ENCODE measurements at regions not wholly inside any gene's neighbourhood (a gene's known extent, or its start where the extent isn't known, plus 50 kb on each side); places are given as distances from the start of the nearest gene placed in this dataset.
A peak's percentile ranks its signal among the peaks of the same experiment; 100 is the strongest.
"Not testable (repeated sequence)": the region's sequence is repeated elsewhere in the genome, so short reads cannot be mapped to it uniquely, and the experiment has no call there.

DNA sequence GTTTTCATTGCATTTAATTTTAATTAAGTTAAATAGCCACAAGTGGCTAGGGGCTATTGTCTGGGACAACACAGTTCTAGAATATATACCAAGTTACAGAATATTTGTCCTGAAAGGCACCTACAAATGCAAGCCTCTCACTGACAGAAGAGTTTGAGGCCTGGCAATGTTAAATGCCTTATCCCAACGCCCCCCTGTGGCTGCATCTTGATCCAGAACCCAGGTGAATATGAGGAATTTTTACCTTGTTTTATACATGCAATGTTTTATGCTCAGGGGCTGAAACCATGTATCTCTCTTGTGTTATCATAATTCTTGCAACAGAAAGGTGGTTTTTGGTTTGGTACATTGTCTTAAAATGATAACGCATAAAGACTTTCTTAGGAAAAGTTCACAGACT, 71.8 kb upstream of the SEC11C start:
- Mint-ChIP-seq H3K36me3 (no peaks in the 10 kb centered on the region), H3K4me1 (peaks cover 12 to 25% (median 16%) of the 10 kb centered on the region in 3 donors), H3K27me3 (peaks cover 12% of the 10 kb centered on the region), H3K27ac (no peak overlapping the region), H3K9me3 (no peaks in the 10 kb centered on the region), H3K4me3 (no peak overlapping the region)

DNA sequence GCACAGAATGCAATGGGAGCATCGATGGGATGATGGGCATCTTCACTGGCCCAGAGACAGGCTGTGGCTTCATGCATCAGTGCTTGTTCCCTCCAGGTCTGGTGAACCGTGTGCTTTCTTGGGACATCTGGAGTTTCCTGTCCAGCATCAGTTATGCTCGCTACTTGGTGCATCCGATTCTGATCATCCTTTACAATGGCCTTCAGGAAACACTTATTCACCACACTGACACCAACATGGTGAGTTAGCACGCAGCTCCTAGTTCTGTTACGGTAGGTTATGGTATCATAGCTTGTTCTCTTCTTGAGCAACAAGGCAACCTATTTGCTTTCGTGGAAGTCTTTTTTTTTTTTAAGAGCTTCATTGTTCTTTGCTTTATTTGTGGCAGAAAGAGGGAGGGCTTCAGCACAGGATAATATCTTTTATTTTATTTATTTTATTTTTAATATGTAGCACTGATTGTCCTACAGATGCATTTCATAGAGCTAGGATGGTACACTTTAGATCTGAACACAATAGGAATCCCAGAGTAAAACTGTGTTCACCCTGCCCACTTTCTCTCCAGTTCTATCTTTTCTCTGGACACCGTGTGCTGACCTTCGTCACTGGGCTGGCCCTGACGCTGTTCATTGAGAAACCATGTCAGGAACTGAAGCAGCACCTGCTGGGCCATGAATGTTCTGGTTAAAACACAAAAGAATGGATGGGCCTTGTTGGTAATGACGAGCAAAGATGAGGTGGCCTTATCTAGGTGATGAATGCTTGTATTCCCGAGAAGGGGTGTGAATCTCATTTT, 71.2 kb upstream of the SEC11C start:
- peaks cover 13 to 24% (median 15%) of the 10 kb centered on the region in 3 donors for H3K4me1 Mint-ChIP-seq
- H3K4me3 Mint-ChIP-seq, result no peak overlapping the region
- no peak overlapping the region for H3K27ac Mint-ChIP-seq
- H3K27me3 Mint-ChIP-seq, result peaks cover 8% of the 10 kb centered on the region
- no peaks in the 10 kb centered on the region for H3K9me3 Mint-ChIP-seq
- no peaks in the 10 kb centered on the region for H3K36me3 Mint-ChIP-seq

DNA sequence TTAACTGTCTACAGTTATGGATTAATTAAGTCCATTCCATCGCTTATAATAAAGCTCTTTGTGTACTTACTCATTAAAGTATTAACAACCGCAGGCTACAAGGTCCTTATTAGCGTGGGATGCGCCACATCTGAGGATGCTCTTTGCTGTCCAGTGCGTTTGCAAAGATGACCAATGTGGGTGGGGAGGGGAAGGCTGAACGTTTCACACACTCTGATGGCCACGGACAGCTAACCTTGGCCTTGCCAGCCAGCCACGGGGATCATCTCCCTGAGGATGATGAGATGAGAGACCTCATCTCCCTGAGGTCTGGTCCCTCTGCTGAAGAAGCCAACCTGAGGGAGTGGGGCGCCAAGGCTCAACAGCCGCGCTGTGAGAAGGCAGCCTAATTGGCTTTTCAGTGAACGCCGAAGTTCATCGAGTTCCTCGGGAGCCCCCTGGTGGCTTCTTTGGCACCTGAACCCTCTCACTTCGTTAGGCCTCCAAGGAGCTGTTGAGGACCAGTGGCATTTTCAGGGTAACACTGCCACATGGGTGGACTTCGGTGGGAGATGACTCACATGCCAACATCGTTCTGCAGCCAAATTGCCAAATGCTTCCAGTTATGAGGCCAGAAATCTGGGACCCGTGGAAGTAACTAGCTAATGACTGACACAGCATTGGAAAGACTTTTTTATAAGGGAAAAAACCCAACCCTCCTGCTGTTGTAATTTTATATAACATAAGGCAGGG, 69.3 kb upstream of the SEC11C start:
- no peak overlapping the region for H3K27ac Mint-ChIP-seq

DNA sequence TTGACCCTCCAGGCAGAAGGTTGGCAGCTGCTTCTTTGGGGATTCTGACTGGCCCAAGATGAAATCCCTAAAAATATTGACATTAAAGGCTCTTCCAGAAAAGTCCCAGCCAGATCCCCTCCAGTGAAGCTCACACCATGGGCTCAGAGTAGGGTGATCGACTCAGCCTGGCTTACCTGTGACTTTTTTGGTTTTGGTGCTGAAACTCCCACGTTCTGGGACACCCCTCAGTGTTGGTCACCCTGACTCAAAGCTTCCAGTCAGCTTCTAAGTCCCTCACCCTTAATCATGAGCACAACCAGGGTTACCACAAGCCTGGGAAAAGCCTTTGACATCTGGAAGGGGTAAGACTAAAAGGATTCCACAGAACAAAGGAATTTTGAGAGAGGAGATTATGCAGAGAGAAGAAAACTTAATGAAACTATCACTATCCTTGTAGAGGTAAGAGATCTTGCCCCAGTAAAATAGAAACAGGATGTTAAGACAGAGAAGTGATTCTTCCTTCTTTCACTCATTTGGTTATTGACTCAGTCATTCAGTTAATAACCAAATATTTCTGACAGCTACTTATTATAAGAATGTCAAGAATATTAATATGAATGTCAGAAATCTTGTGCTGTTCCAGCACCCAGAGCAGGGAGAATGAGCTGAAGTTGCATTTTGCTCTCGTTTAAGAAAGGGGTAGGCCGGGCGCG, 66.8 kb upstream of the SEC11C start:
- H3K27ac Mint-ChIP-seq, result peak overlapping the region in 1 of 3 donors; percentile 53
- H3K9me3 Mint-ChIP-seq, result no peaks in the 10 kb centered on the region
- peak overlapping the region; percentile 50 to 93 (median 82) for H3K4me3 Mint-ChIP-seq
- peaks cover 2% of the 10 kb centered on the region for H3K27me3 Mint-ChIP-seq
- H3K36me3 Mint-ChIP-seq, result no peaks in the 10 kb centered on the region
- H3K4me1 Mint-ChIP-seq, result peaks cover 7 to 24% (median 11%) of the 10 kb centered on the region in 3 donors

More for the DNA sequence above, 69.3 kb upstream of the SEC11C start:
- H3K4me1 Mint-ChIP-seq, result peaks cover 9 to 24% (median 11%) of the 10 kb centered on the region in 3 donors
- no peaks in the 10 kb centered on the region for H3K36me3 Mint-ChIP-seq
- H3K4me3 Mint-ChIP-seq, result no peak overlapping the region
- peaks cover 7% of the 10 kb centered on the region for H3K27me3 Mint-ChIP-seq
- H3K9me3 Mint-ChIP-seq, result no peaks in the 10 kb centered on the region

DNA sequence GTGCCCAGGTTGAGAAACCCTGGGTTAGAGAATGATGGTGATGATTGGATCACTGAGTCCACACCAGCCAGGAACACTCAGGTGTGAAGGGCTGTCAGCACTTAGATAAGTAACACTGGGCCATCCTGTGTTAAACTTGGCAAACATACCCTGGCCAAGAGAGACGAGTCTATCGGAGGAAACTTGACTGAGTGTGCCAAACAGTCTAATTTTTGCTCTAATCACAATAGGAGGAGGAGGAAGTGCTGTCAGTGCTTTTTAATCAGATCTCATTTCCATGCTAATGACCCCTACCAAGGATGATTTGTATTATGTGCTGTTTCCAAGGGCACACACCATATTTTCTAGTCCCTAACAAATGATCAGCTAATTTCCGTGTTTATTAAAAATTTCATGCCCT, 63.8 kb upstream of the SEC11C start:
- Mint-ChIP-seq H3K4me1 (peaks cover 10 to 19% (median 11%) of the 10 kb centered on the region in 3 donors), H3K4me3 (no peak overlapping the region), H3K9me3 (no peaks in the 10 kb centered on the region), H3K27me3 (no peaks in the 10 kb centered on the region), H3K36me3 (no peaks in the 10 kb centered on the region), H3K27ac (no peak overlapping the region)

DNA sequence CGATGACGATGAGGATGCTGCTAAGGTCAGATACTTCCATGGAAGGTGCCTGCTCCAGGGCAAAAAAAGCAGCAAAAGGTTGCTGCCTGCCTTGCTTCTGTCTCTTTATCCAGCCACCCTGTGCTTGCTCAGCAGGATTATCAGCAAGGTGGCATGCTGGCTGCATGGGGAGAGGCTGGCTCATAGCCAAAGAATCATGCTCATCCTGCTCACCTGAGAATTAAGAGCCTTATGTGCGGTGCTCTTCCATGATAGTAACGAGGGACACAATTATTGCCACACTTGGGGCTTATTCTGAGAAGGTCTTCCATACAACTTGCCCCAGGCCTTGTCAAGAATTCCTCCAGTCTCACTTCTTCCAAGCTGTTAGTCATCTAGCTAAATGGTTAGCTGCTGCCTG, 60.4 kb upstream of the SEC11C start:
- peaks cover 6 to 15% (median 13%) of the 10 kb centered on the region in 3 donors for H3K4me1 Mint-ChIP-seq
- H3K9me3 Mint-ChIP-seq, result no peaks in the 10 kb centered on the region
- H3K4me3 Mint-ChIP-seq, result no peak overlapping the region
- peaks cover 3% of the 10 kb centered on the region for H3K27me3 Mint-ChIP-seq
- no peak overlapping the region for H3K27ac Mint-ChIP-seq
- no peaks in the 10 kb centered on the region for H3K36me3 Mint-ChIP-seq

DNA sequence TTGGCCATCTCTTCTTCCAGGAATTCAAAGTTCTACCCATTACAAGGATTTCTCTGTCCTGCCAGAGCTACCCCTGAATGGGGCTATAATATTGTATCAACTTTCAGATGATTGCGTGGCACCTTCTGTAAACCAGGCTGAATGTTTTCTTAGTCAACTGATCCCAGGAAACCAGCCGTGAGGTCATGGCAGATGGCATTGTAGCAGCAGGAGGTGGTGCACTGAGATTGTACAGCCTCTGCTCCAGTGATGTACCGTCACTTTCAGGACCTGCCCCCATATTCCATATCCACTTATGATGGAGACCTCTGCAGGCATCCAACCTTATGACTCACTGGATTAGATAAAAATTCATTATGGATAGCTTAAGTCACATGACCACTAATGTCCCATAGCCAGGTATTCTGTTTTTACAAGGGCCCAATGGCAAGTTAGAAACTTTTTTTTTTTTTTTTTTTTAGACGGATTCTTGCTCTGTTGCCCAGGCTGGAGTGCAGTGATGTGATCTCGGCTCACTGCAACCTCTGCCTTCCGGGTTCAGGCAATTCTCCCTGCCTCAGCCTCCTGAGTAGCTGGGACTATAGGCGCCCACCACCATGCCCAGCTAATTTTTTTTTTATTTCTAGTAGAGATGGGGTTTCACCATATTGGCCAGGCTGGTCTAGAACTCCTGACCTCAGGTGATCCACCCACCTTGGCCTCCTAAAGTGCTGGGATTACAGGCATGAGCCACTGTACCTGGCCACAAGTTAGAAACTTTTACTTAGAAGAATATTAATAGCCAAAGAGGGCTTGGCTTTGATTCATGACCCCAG, 59.8 kb upstream of the SEC11C start:
- H3K27ac Mint-ChIP-seq, H3K9me3 Mint-ChIP-seq, H3K4me3 Mint-ChIP-seq, H3K36me3 Mint-ChIP-seq, H3K27me3 Mint-ChIP-seq: not testable (repeated sequence)
- H3K4me1 Mint-ChIP-seq, result peaks cover 7 to 15% (median 8%) of the 10 kb centered on the region in 3 donors

DNA sequence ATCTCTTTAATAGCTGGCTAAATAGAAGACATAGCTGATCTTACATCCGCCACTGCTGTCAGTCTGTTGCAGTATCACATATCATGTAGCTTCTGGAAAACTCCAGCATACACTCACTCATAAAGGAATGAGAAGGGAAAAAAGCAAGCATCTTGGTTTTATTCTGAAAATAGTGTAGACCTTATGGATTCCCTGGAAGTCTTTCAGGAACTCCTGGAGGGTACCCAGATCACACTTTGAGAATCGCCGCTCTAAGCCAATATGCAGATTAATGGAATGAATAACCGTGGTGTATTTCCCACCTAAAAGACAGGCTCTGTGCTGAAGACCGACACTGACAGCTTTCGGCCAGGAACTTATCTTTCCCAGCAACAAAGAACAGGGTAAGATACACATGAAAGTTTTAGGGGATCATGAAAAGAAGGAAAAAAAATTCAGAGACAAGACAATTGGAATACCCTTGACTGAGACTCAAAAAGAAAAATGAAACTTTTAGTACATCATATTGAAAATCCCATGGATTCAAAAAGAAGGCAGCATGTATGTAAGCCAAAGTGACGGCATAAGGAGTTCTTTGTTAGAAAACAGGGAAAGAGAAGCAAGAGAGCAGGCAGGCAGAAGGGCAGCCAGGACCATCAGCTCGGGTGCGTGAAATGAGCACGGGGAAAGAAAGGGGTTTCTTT, 56.4 kb upstream of the SEC11C start:
- Mint-ChIP-seq H3K36me3 (no peaks in the 10 kb centered on the region), H3K4me1 (peaks cover 8 to 20% (median 17%) of the 10 kb centered on the region in 3 donors), H3K9me3 (no peaks in the 10 kb centered on the region), H3K4me3 (peak overlapping the region in 2 of 4 donors; percentile 58 to 90), H3K27me3 (peaks cover 3% of the 10 kb centered on the region), H3K27ac (peak overlapping the region in 2 of 3 donors; percentile 33 to 58)

DNA sequence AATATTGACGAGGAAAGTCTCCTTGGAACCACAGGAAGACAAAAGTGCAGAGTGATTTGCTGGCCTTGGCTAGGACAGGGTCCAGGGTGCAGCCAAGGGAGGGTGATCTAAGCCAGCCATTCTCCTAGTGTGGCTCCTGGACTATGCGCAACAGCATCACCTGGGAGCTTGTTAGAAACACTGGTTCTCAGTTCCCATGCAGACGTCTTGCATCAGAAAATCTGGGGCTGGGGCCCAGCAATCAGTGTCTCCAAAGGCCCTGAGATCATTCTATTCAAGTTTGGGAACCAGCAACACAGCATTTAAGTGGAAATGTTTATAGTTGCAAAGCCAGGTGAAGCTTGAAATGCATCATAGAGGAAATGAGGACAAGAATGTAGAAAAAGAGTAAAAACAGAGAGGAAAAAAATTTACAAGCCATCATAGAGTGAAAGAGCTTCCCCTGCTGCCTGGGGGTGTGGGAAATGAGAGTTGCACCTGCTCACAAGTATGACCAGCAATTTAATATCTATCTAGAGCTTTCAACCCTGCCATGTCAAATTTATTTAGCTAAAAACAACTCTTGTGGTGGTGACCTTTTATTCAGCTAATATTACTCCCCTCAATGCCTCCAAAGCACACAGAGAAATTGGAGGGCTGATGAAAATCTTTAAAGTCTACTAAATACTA, 54.4 kb upstream of the SEC11C start:
- no peaks in the 10 kb centered on the region for H3K9me3 Mint-ChIP-seq
- no peak overlapping the region for H3K4me3 Mint-ChIP-seq
- H3K4me1 Mint-ChIP-seq, result peaks cover 8 to 17% (median 17%) of the 10 kb centered on the region in 3 donors
- H3K27ac Mint-ChIP-seq, result no peak overlapping the region
- peaks cover 3% of the 10 kb centered on the region for H3K27me3 Mint-ChIP-seq
- no peaks in the 10 kb centered on the region for H3K36me3 Mint-ChIP-seq

DNA sequence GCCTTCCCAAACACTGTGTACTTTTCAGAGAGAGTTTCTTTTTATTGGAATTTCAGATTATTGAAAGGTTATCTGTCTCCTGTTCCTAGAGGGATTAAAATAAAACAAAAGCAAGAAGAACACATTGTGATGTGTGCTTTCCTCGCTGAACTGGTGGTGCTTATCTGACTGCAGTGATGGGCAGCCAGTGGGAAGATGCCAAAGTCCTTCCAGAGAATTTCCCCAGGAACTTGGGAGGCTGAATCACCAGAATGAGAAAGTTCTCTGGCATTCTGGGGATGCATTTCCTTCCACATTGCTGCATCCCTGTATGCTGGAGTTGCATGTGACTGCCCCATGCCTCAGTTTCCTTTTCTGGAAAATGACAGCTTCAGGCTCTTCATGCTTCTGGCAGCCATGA, 53.9 kb upstream of the SEC11C start:
- H3K27ac Mint-ChIP-seq, result no peak overlapping the region
- H3K36me3 Mint-ChIP-seq, result no peaks in the 10 kb centered on the region
- peaks cover 8 to 17% (median 17%) of the 10 kb centered on the region in 3 donors for H3K4me1 Mint-ChIP-seq
- H3K27me3 Mint-ChIP-seq, result peaks cover 3% of the 10 kb centered on the region
- H3K4me3 Mint-ChIP-seq, result no peak overlapping the region
- no peaks in the 10 kb centered on the region for H3K9me3 Mint-ChIP-seq

DNA sequence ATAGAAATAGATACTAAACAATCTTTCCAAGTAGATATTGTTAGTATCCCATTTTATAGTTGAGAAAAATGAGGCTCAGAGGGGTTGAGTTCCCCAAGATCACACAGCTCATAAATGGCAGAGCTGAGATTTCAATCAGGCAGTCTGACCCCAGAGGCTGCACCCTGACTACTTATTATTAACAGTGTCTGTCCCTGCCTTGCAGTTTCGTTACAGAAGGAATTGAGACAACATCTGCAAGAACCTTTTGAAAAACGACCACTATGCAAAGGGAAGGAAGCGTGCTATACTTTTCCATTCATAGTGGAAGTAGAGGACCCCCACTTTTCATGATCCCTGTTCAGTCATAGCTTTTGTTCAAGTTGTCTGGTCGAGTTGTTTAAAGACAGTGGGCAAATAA, 53.2 kb upstream of the SEC11C start:
- Mint-ChIP-seq H3K36me3 (peaks cover 3% of the 10 kb centered on the region), H3K27me3 (peaks cover 3% of the 10 kb centered on the region), H3K4me1 (peaks cover 8 to 17% (median 15%) of the 10 kb centered on the region in 3 donors), H3K27ac (no peak overlapping the region), H3K4me3 (peak overlapping the region in 1 of 4 donors; percentile 56), H3K9me3 (no peaks in the 10 kb centered on the region)

DNA sequence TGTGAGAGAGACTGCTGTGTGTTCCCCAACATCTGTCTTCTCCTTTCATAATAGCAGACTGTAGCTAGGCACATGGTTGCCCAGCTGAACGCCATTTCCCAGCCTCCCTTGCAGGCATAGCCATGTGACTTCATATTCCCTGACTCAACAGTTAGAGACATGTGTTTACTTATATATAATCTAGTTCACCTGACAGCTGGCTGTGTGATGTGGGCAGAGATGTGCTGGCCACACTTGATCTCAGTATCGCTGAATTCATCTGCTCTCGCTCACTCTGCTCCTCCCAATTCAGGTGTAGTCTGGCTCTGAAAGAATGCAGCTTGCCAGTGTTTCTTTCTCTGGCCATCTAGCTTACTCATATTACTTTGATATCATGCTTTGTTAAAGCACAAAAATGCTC, 52.3 kb upstream of the SEC11C start:
- H3K9me3 Mint-ChIP-seq, result no peaks in the 10 kb centered on the region
- no peak overlapping the region for H3K4me3 Mint-ChIP-seq
- H3K27me3 Mint-ChIP-seq, result peaks cover 3% of the 10 kb centered on the region
- peaks cover 8 to 19% (median 17%) of the 10 kb centered on the region in 3 donors for H3K4me1 Mint-ChIP-seq
- peak overlapping the region in 2 of 3 donors; percentile 44 to 73 for H3K27ac Mint-ChIP-seq
- peaks cover 3% of the 10 kb centered on the region for H3K36me3 Mint-ChIP-seq

All from IgD-negative memory B cell (primary cell).